ENCODE measurements at regions not wholly inside any gene's neighbourhood (a gene's known extent, or its start where the extent isn't known, plus 50 kb on each side); places are given as distances from the start of the nearest gene placed in this dataset.

- Histone ChIP-seq H3K79me2 (ENCODE audit: low read depth) (no peaks in the 10 kb centered on the region), H3K4me2 (no peak overlapping the region), H4K20me1 (ENCODE audit: low read depth) (no peaks in the 10 kb centered on the region), H3K9me3 (ENCODE audit: low read depth) (no peaks in the 10 kb centered on the region), H3F3A (ENCODE audit: low read depth) (no peaks in the 10 kb centered on the region), H3K36me3 (no peaks in the 10 kb centered on the region), H3K4me3 (no peak overlapping the region), H3K4me1 (peaks cover 6% of the 10 kb centered on the region), H3K9ac (no peak overlapping the region), H3K27ac (no peak overlapping the region), H3K27me3 (no peaks in the 10 kb centered on the region), H2AFZ (replicated peaks) (no peak overlapping the region)
- DNase-seq (ENCODE audit: low spot score) = no peak
- Mint-ChIP-seq H3K36me3 (no peaks in the 10 kb centered on the region), H3K27ac (no peak overlapping the region), H3K4me3 (no peak overlapping the region), H3K27me3 (ENCODE audit: insufficient read depth, low read depth) (no peaks in the 10 kb centered on the region), H3K9me3 (peaks cover 5% of the 10 kb centered on the region), H3K4me1 (peaks cover 13% of the 10 kb centered on the region)
- TF ChIP-seq EZH2phosphoT487 (IDR thresholded peaks at IDR 0.05) (no peak), EZH2 (IDR thresholded peaks at IDR 0.05) (no peak), CTCF (IDR thresholded peaks at IDR 0.05) (no peak)
These were observed 62.4 kb upstream of the CCDC71L start for GRCh38 chr7:106723398-106723797.

- no peaks in the 10 kb centered on the region for H3K36me3 Mint-ChIP-seq
- H3K4me1 Mint-ChIP-seq = peaks cover 3% of the 10 kb centered on the region
- Histone ChIP-seq H3K36me3 (no peaks in the 10 kb centered on the region), H3K4me3 (no peak overlapping the region), H3K9me3 (ENCODE audit: low read depth) (no peaks in the 10 kb centered on the region), H3F3A (ENCODE audit: low read depth) (no peaks in the 10 kb centered on the region), H2AFZ (replicated peaks) (no peak overlapping the region), H3K27me3 (no peaks in the 10 kb centered on the region), H3K4me1 (no peaks in the 10 kb centered on the region), H3K9ac (no peak overlapping the region), H3K27ac (no peak overlapping the region), H3K79me2 (ENCODE audit: low read depth) (no peaks in the 10 kb centered on the region), H4K20me1 (ENCODE audit: low read depth) (no peaks in the 10 kb centered on the region), H3K4me2 (no peak overlapping the region)
- no peak overlapping the region for H3K4me3 Mint-ChIP-seq
- DNase-seq (ENCODE audit: low spot score) = no peak
- no peak for TF ChIP-seq EZH2 (IDR thresholded peaks at IDR 0.05)
- no peak for TF ChIP-seq EZH2phosphoT487 (IDR thresholded peaks at IDR 0.05)
- no peak for TF ChIP-seq CTCF (IDR thresholded peaks at IDR 0.05)
- no peaks in the 10 kb centered on the region for H3K27me3 Mint-ChIP-seq (ENCODE audit: insufficient read depth, low read depth)
- peaks cover 5% of the 10 kb centered on the region for H3K9me3 Mint-ChIP-seq
- H3K27ac Mint-ChIP-seq = no peak overlapping the region
These were observed 68.9 kb upstream of the CCDC71L start for GRCh38 chr7:106729720-106730385.

- no peaks in the 10 kb centered on the region for H3K27me3 Mint-ChIP-seq (ENCODE audit: insufficient read depth, low read depth)
- no peak overlapping the region for H2AFZ ChIP-seq (replicated peaks)
- H3K4me1 ChIP-seq = no peaks in the 10 kb centered on the region
- H3K4me1 Mint-ChIP-seq = peaks cover 3% of the 10 kb centered on the region
- no peak overlapping the region for H3K4me2 ChIP-seq
- no peak overlapping the region for H3K9ac ChIP-seq
- TF ChIP-seq EZH2phosphoT487 (IDR thresholded peaks at IDR 0.05) = no peak
- TF ChIP-seq CTCF (IDR thresholded peaks at IDR 0.05) = no peak
- TF ChIP-seq EZH2 (IDR thresholded peaks at IDR 0.05) = no peak
- no peak overlapping the region for H3K4me3 ChIP-seq
- no peak overlapping the region for H3K27ac Mint-ChIP-seq
- H3K27ac ChIP-seq = no peak overlapping the region
- H3K9me3 Mint-ChIP-seq = peaks cover 4% of the 10 kb centered on the region
- no peaks in the 10 kb centered on the region for H3F3A ChIP-seq (ENCODE audit: low read depth)
- H3K79me2 ChIP-seq (ENCODE audit: low read depth) = no peaks in the 10 kb centered on the region
- no peak overlapping the region for H3K4me3 Mint-ChIP-seq
- no peaks in the 10 kb centered on the region for H3K27me3 ChIP-seq
- H3K9me3 ChIP-seq (ENCODE audit: low read depth) = no peaks in the 10 kb centered on the region
- H4K20me1 ChIP-seq (ENCODE audit: low read depth) = no peaks in the 10 kb centered on the region
- H3K36me3 ChIP-seq = peaks cover 4% of the 10 kb centered on the region
- no peaks in the 10 kb centered on the region for H3K36me3 Mint-ChIP-seq
- DNase-seq (ENCODE audit: low spot score) = no peak
These were observed 70.2 kb upstream of the CCDC71L start for GRCh38 chr7:106731187-106731586.
